H1 (cell line): ENCODE measurements at regions not wholly inside any gene's neighbourhood (a gene's known extent, or its start where the extent isn't known, plus 50 kb on each side); places are given as distances from the start of the nearest gene placed in this dataset.

Source experiments
- BRCA1 ChIP-seq: IDR thresholded peaks from 2 replicates; pipeline ENCODE4 v1.6.1; 2012; ENCODE audit warnings: low read depth, low read length, improper control_type of control experiment
- JUND ChIP-seq: IDR thresholded peaks from 2 replicates; pipeline ENCODE4 v1.6.1; 2011; ENCODE audit warnings: mild to moderate bottlenecking, improper control_type of control experiment, low read length
- RFX5 ChIP-seq: IDR thresholded peaks from 2 replicates; pipeline ENCODE4 v1.6.1; 2011; ENCODE audit warnings: low read depth, low read length, improper control_type of control experiment, borderline replicate concordance
- TEAD4 ChIP-seq: IDR thresholded peaks from 2 replicates; pipeline ENCODE4 v1.6.1; 2012; ENCODE audit warnings: low read depth, low read length, inconsistent platforms, mixed read lengths

GRCh38 chr21:28148400-28149064 lies 844.1 kb downstream of the LTN1 start (continued):
- no peak for TF ChIP-seq JUND
- TF ChIP-seq RFX5: no peak
- TF ChIP-seq TEAD4: no peak
- no peak for TF ChIP-seq BRCA1
